Umbilical cord (tissue), 1 donor: ENCODE measurements at regions not wholly inside any gene's neighbourhood (a gene's known extent, or its start where the extent isn't known, plus 50 kb on each side); places are given as distances from the start of the nearest gene placed in this dataset.
"Not testable (repeated sequence)": the region's sequence is repeated elsewhere in the genome, so short reads cannot be mapped to it uniquely, and the experiment has no call there.

ENCODE experiments used
- DNase-seq: peaks from one replicate; pipeline ENCODE4 v3.0.0-alpha.2; 2015; ENCODE audit warnings: low spot score

DNA sequence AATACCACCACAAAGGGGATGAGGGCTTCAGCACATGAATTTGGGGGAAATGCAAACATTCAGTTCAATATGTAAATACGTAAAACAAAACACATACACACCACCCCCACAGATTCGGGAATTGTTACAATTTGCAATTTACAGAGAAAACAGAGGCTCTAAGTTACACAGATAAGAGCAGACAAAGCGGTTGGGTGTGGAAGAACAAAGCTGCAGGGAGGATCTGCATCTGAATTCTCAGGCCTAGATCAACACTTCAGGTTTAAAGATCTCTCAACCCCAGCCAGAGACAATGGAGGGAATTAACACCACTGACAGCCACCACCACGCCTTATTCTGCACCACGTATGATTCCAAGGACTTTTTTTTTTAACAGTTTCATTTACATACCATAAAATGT lies 375.5 kb downstream of the BCL11B start:
- no peak for DNase-seq

DNA sequence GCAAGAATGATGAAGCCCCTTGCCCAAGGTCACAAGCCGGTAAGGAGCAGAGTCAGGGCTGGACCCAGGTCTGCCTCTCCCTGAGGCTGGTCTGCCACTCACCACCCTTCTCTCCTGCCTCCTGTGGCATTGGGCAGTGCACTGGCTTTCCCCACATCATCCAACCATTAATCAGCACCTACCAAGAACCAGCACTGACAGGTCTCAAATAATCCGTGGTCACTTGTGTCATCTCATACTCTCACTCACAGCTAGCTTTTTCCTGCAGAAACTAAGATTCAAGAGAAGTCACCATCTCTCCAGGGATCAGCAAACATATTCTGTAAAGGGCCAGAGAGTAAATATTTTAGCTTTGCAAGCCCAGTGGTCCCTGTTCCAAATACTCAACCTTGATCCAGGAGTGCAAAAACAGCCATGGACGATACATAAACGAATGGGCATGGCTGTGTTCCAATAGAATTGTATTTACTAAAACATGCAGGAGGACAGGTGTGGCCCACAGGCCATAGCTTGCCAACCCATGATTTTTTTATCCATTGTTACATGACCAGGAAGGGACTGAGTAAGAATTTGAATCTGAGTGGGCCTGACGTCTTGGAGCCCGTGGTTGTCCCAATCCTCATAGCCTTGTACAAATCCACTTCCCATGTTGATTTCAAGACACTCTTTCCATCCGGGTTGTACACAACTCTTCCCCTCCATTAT lies 374.2 kb downstream of the BCL11B start:
- no peak for DNase-seq

DNA sequence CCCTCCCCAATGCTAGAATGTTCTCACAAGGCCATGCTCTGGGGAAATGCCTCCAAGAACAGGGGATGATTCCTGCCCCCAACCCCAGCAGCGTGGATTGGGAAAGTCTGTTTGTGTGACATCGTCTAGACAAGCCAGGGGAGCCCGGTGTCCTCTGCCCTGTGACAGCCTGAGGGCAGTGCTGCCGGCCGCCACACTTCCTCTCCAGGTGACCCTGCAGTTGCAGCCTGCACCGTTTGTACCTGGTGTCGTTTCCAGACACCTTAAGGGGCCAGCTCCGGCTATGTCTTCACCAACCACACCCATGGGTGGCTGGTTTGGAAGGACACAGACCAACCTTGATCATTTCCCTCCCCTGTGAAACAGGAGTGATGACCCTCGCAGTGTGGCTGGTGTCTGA lies 372.6 kb downstream of the BCL11B start:
- no peak for DNase-seq

GRCh38 chr14:98900236-98900635 lies 371.8 kb downstream of the BCL11B start:
- no peak for DNase-seq

- DNase-seq = no peak
These were observed 371.2 kb downstream of the BCL11B start for GRCh38 chr14:98900798-98901197.

- no peak for DNase-seq
These were observed 370.3 kb downstream of the BCL11B start for GRCh38 chr14:98901511-98902205.

DNA sequence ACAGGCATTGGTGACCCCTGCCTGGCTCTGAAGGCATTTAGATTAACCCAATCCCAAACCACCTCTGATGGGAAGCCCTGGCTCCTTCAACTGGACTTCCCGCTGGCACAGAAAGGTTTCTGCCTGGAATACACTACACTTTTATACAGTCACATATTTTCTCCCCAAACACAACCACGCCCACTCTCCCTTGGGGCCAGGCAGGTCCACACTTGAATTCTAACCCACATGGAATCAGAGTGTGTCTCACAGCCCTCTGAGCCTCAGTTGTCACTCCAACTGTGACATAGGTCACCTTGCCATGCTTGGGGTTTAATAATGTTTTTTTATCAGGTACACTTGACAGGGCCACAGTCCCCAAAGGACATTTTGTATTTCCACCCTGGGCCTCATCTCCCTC lies 368.6 kb downstream of the BCL11B start:
- peak; percentile 30 for DNase-seq

DNA sequence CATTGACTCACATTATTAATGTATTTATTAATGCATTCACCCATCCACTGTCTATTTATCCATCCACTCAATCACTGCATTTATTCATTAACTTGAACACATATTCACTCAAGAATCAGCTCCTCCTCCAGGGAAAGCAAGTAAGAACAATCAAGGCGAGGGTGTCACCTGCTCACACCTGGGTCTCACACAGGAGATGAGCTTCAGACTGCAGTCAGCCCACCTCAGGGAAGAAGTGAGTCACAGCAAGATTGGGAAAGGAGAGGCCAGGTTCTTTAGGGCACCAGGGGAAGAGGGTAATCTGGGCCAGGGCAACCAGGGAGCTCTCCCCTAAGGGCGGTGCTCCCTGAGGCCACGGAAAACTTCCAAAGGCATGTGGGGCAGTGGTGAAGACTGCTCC lies 367.3 kb downstream of the BCL11B start:
- DNase-seq = no peak

GRCh38 chr14:98906123-98906995 lies 365.6 kb downstream of the BCL11B start:
- DNase-seq = peak; percentile 90

DNA sequence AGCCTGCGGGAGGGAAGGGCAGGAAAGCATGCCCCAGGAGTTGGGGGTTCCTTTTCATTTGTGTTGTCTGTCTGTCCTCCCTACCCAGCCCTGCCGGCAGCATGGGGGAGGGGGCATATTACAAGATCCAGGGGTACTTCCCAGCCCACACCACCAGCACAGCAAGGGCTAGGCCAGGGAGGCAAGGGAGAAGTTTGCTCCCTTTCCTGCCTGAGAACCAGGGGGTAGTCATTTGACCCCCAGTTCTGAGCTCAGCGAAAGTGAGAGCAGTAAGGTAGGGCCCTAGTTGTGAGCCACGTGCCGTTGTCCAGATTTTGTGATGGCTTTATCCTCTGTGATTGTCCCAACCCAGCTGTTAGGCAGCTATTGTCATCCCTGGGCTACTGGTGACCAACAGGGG lies 364.7 kb downstream of the BCL11B start:
- no peak for DNase-seq

GRCh38 chr14:98908050-98908449 lies 363.9 kb downstream of the BCL11B start:
- DNase-seq = peak; percentile 19

- DNase-seq = no peak
These were observed 362.6 kb downstream of the BCL11B start for GRCh38 chr14:98909251-98909944.

- DNase-seq = no peak
These were observed 361.9 kb downstream of the BCL11B start for GRCh38 chr14:98910061-98910460.

GRCh38 chr14:98912655-98913054 lies 359.3 kb downstream of the BCL11B start:
- no peak for DNase-seq

DNA sequence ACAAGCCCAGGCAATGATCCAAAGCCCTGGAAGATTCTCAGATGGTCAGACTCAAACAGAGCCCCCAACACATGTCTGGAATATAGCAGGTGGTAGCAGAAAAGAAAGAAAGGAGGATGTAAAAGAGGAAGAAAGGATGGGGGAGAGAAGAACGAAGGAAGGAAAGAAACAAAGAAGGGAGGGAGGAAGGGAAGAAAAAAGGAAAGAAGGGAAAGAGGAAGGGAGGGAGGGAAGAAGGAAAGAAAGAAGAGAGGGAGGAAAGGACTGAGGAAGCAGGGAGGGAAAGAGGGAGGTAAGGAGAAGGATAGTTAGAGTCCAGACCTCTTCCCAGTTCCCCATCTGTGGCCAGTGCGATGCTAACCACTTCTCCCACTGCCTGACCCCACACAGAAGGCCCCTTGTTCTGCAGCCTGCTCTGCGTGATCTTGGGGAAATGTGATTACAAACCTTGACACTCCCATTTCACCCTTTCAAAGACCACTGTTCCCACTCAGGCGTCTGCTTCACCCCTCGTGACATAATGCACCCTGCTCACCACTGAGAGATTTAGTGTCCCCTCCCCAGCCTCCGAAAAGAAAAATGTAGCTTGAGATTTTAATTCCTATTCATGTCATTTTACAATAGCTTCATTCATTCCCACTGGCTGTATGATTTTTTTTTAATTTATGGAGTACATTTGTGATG lies 357.9 kb downstream of the BCL11B start:
- DNase-seq = no peak

GRCh38 chr14:98914942-98915341 lies 357.1 kb downstream of the BCL11B start:
- DNase-seq = no peak

DNA sequence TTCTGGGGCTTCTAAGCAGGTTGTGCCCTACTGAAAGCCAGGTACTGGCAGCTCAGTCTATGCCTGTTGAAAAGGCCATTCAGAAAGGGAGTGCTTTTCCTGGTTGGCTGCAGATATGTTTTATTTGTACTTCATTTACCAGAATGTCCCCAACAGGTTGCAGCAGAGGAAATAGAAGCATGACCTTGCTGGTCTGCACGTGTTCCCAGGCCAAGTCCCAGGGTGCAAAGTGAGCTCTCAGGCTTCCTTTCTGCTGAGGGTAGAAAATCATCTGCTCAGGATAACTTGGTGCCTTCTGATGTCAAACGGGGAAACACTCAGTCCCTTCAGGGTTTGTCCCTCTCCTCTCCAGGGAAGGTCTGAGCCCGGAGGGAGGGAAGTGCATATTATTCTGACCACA lies 356.4 kb downstream of the BCL11B start:
- no peak for DNase-seq

- DNase-seq = no peak
These were observed 356.0 kb downstream of the BCL11B start for GRCh38 chr14:98916036-98916435.

GRCh38 chr14:98916476-98916875 lies 355.5 kb downstream of the BCL11B start:
- DNase-seq = no peak

GRCh38 chr14:98919434-98919833 lies 352.6 kb downstream of the BCL11B start:
- no peak for DNase-seq

- DNase-seq = not testable (repeated sequence)
These were observed 350.7 kb downstream of the BCL11B start for GRCh38 chr14:98921306-98921705.
